ENCODE measurements at regions not wholly inside any gene's neighbourhood (a gene's known extent, or its start where the extent isn't known, plus 50 kb on each side); places are given as distances from the start of the nearest gene placed in this dataset. TPM values are rescaled to one million over a fixed set of nuclear protein-coding genes. Genes with fewer than 3 reads are reported as not detected.

DNA sequence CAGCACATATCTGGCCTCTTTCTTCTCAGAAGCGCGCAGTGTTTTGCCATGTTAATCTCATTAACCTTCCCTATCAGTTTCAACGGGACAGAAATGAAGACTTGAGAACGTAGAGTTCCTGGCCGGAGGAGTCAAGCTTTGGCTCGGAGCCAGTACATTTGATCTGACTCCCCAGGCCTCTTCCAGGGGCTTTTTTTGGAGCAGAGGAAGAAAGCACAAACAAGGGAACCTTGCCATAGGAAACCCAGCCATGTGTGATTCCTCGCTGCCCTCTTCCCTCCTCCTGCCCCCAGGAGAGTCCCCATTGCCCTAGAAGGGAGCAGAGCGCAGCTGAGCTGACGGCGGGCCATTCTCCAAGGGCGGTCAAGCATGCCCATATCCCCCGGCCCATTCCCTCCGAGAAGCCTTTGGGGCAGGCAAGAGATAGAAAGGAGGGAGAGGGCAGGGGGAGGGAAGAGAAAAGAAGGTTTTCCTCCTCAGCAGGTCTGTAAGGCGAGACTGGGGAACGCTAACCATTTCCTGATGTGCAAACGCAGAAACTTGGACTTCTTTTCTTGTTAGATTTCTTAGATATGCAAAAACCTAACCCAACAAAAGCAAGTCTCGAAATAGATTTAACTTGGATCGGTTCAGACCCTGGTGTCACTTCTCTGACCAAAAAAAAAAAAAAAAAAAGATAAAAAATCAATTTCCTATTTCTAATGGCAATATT lies 63.7 kb upstream of the POU3F3 start:
- H3K9me3 ChIP-seq (ENCODE audit: low read depth), result no peaks in the 10 kb centered on the region
- no peaks in the 10 kb centered on the region for H3K9me2 ChIP-seq (ENCODE audit: insufficient read depth)
- H3K4me1 ChIP-seq (ENCODE audit: insufficient read depth), result 0 out of 2 replicates have a peak, but pooled peaks cover 5% of the 10 kb centered on the region
- peak; percentile 16 for DNase-seq
- 5 to 8% methylated on average over 17 to 18 of the region's 18 CpGs for WGBS, 2 experiments (ENCODE audit: low coverage in 1 of 2, low lambda C conversion rate in 2 of 2, missing lambda C conversion rate in 2 of 2)
- H3K36me3 ChIP-seq (ENCODE audit: low read depth), result no peaks in the 10 kb centered on the region
- H3K4me2 ChIP-seq (ENCODE audit: unreplicated experiment), result no peak overlapping the region
- no peaks in the 10 kb centered on the region for H4K20me1 ChIP-seq (ENCODE audit: insufficient read depth)
- TF ChIP-seq EZH2phosphoT487 (IDR thresholded peaks at IDR 0.05; ENCODE audit: insufficient read depth, low read depth), result no peak
- no peak for TF ChIP-seq EZH2 (IDR thresholded peaks at IDR 0.05; ENCODE audit: insufficient read depth, poor library complexity, severe bottlenecking)
- no peak overlapping the region for H3K27ac ChIP-seq
- no peak overlapping the region for H3K4me3 ChIP-seq
- H3F3A ChIP-seq (ENCODE audit: insufficient read depth), result no peaks in the 10 kb centered on the region
- in situ Hi-C loops (cut with MboI), result no loop called here
- H3K79me2 ChIP-seq (ENCODE audit: insufficient read depth), result no peaks in the 10 kb centered on the region
- no peak overlapping the region for H2AFZ ChIP-seq
- H3K9ac ChIP-seq, result no peak overlapping the region
- H3K27me3 ChIP-seq (replicated peaks; ENCODE audit: insufficient read depth), result no peaks in the 10 kb centered on the region

DNA sequence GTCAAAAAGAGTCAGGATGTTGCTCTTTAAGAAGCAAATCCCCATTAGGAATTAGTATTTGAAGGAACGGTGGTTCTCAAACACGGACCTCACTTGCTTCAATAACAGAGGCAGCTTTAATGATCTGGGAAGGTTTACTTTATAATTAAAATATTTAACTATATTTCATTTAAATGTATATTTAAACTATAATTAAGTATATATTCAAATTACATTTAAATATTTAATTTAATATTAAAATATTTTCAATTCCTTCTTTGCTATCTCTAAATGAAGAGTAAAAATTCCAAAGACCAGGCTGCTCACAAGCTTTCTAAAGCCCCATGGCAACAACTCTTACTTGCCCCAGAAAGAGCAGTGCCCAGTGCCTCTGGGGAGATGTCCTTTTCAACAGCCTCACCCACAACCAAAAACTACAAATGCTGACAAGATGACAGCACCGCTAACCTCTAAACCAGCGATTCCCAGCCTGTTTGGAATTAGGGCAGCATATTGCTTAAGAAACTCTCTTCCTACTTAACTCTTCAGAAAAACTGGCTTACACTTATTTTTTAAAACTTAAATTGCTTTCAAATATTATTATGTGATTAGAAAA lies 62.9 kb upstream of the POU3F3 start:
- H3K79me2 ChIP-seq (ENCODE audit: insufficient read depth), result no peaks in the 10 kb centered on the region
- no peak overlapping the region for H3K4me2 ChIP-seq (ENCODE audit: unreplicated experiment)
- TF ChIP-seq EZH2phosphoT487 (IDR thresholded peaks at IDR 0.05; ENCODE audit: insufficient read depth, low read depth) (no peak), EZH2 (IDR thresholded peaks at IDR 0.05; ENCODE audit: insufficient read depth, poor library complexity, severe bottlenecking) (no peak)
- H3K9ac ChIP-seq, result no peak overlapping the region
- H3K4me1 ChIP-seq (ENCODE audit: insufficient read depth), result 0 out of 2 replicates have a peak, but pooled peaks cover 5% of the 10 kb centered on the region
- no peaks in the 10 kb centered on the region for H3K27me3 ChIP-seq (replicated peaks; ENCODE audit: insufficient read depth)
- H2AFZ ChIP-seq, result no peak overlapping the region
- no peak overlapping the region for H3K4me3 ChIP-seq
- no peaks in the 10 kb centered on the region for H3K9me3 ChIP-seq (ENCODE audit: low read depth)
- no peak overlapping the region for H3K27ac ChIP-seq
- no peaks in the 10 kb centered on the region for H3K36me3 ChIP-seq (ENCODE audit: low read depth)
- in situ Hi-C loops (cut with MboI), result no loop called here
- no peaks in the 10 kb centered on the region for H3F3A ChIP-seq (ENCODE audit: insufficient read depth)
- no peaks in the 10 kb centered on the region for H4K20me1 ChIP-seq (ENCODE audit: insufficient read depth)
- peak; percentile 8 for DNase-seq
- WGBS, 2 experiments (ENCODE audit: low coverage in 1 of 2, low lambda C conversion rate in 2 of 2, missing lambda C conversion rate in 2 of 2), result 11 to 13% methylated on average over 4 of the region's 4 CpGs
- no peaks in the 10 kb centered on the region for H3K9me2 ChIP-seq (ENCODE audit: insufficient read depth)

DNA sequence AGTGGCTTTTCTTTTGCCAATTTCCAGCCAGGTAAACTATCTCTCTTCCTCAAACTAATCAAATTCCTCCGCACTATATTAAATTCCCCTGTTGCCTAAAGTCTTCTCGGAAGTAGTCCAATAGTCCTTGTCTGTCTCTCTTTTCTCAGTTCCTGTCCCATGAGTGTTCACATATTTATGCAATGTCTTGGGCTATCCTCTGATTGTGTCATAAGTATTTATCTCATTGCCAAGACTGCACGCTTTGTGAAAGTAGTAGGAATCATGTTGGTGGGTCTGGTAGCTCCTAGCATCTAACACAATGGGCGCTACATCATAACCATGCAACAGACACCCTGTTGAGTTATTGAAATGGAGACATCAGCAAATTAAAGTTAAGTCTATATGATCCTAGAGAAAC lies 59.9 kb upstream of the POU3F3 start:
- H3K79me2 ChIP-seq (ENCODE audit: insufficient read depth), result no peaks in the 10 kb centered on the region
- H3F3A ChIP-seq (ENCODE audit: insufficient read depth), result no peaks in the 10 kb centered on the region
- no peaks in the 10 kb centered on the region for H3K27me3 ChIP-seq (replicated peaks; ENCODE audit: insufficient read depth)
- no peaks in the 10 kb centered on the region for H4K20me1 ChIP-seq (ENCODE audit: insufficient read depth)
- TF ChIP-seq EZH2 (IDR thresholded peaks at IDR 0.05; ENCODE audit: insufficient read depth, poor library complexity, severe bottlenecking) (no peak), EZH2phosphoT487 (IDR thresholded peaks at IDR 0.05; ENCODE audit: insufficient read depth, low read depth) (no peak)
- no peak overlapping the region for H3K4me3 ChIP-seq
- H3K9ac ChIP-seq, result no peak overlapping the region
- WGBS, 2 experiments (ENCODE audit: low coverage in 1 of 2, low lambda C conversion rate in 2 of 2, missing lambda C conversion rate in 2 of 2), result 41 to 49% methylated on average over 4 of the region's 4 CpGs
- H3K36me3 ChIP-seq (ENCODE audit: low read depth), result no peaks in the 10 kb centered on the region
- no peak overlapping the region for H2AFZ ChIP-seq
- H3K4me1 ChIP-seq (ENCODE audit: insufficient read depth), result 0 out of 2 replicates have a peak, but pooled peaks cover 5% of the 10 kb centered on the region
- DNase-seq, result peak; percentile 59
- no peak overlapping the region; the same call in 1 of the 2 replicates for H3K27ac ChIP-seq
- no peaks in the 10 kb centered on the region for H3K9me3 ChIP-seq (ENCODE audit: low read depth)
- H3K9me2 ChIP-seq (ENCODE audit: insufficient read depth), result no peaks in the 10 kb centered on the region
- H3K4me2 ChIP-seq (ENCODE audit: unreplicated experiment), result no peak overlapping the region
- in situ Hi-C loops (cut with MboI), result no loop called here

DNA sequence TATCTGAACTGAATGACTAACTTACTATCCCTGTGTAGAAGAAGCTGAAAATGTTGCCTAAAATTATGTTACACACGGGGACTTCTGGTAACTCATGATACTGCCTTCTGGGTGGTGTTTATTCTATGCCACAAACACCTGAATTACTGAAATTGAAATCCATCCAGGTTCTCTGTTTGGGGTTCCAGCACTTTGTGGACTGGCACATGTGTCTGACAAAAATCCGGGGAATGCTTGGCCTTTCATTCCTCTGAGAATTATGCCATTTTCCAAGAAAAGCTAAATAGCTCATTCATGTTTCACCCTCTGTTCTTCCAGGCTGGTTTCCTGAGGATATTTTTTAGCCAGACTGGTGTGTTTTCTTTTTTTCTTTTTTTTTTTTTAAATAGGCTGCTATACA lies 59.5 kb upstream of the POU3F3 start:
- in situ Hi-C loops (cut with MboI), result no loop called here
- no peaks in the 10 kb centered on the region for H3K79me2 ChIP-seq (ENCODE audit: insufficient read depth)
- H3K9me2 ChIP-seq (ENCODE audit: insufficient read depth), result no peaks in the 10 kb centered on the region
- no peak overlapping the region; the same call in 1 of the 2 replicates for H3K27ac ChIP-seq
- 24 to 30% methylated on average over 2 of the region's 2 CpGs for WGBS, 2 experiments (ENCODE audit: low coverage in 1 of 2, low lambda C conversion rate in 2 of 2, missing lambda C conversion rate in 2 of 2)
- no peak overlapping the region for H3K9ac ChIP-seq
- TF ChIP-seq EZH2 (IDR thresholded peaks at IDR 0.05; ENCODE audit: insufficient read depth, poor library complexity, severe bottlenecking) (no peak), EZH2phosphoT487 (IDR thresholded peaks at IDR 0.05; ENCODE audit: insufficient read depth, low read depth) (no peak)
- H3K4me3 ChIP-seq, result no peak overlapping the region
- no peaks in the 10 kb centered on the region for H3K9me3 ChIP-seq (ENCODE audit: low read depth)
- H4K20me1 ChIP-seq (ENCODE audit: insufficient read depth), result no peaks in the 10 kb centered on the region
- DNase-seq, result peak; percentile 20
- H3K27me3 ChIP-seq (replicated peaks; ENCODE audit: insufficient read depth), result no peaks in the 10 kb centered on the region
- H3K4me1 ChIP-seq (ENCODE audit: insufficient read depth), result 0 out of 2 replicates have a peak, but pooled peaks cover 5% of the 10 kb centered on the region
- no peak overlapping the region for H3K4me2 ChIP-seq (ENCODE audit: unreplicated experiment)
- H3K36me3 ChIP-seq (ENCODE audit: low read depth), result no peaks in the 10 kb centered on the region
- no peak overlapping the region for H2AFZ ChIP-seq
- no peaks in the 10 kb centered on the region for H3F3A ChIP-seq (ENCODE audit: insufficient read depth)

Small RNA genes lying in the stretch of these regions (small RNA-seq; reads per million reads assigned to genes)
- gene RF00139 (ENCODE audit: low read depth, low replicate concordance) (not detected), gene RF02091 (ENCODE audit: low read depth, low replicate concordance) (not detected)

Data from GM23248 (cell line).